Psoas muscle (tissue), 7 donors: ENCODE measurements at regions not wholly inside any gene's neighbourhood (a gene's known extent, or its start where the extent isn't known, plus 50 kb on each side); places are given as distances from the start of the nearest gene placed in this dataset.

ENCODE experiments used
- ATAC-seq, 4 donors: fragments of 200-7000 bp; cut with Tn5 transposase; one replicate each; pipeline ENCODE4 v1.9.1; 2020; ENCODE audit warnings: moderate library complexity in 3 of 4, mild to moderate bottlenecking in 2 of 4
- DNase-seq, 2 donors: peaks; one replicate each; pipeline ENCODE4 v3.0.0-alpha.2; 2020
- H3K27ac ChIP-seq: fragments of 200-600 bp; one replicate; pipeline ENCODE4 v1.8.0; 2022
- H3K27me3 ChIP-seq, 3 donors: fragments of 200-600 bp in 1 of 3; one replicate each; pipeline versions ENCODE4 v1.6.1 to v1.8.0; 2013 to 2022; ENCODE audit warnings: low read length in 2 of 3, mild to moderate bottlenecking in 2 of 3, moderate library complexity in 1 of 3; ENCODE audit not compliant: insufficient read depth in 3 of 3
- H3K36me3 ChIP-seq, 2 donors: fragments of 200-600 bp in 1 of 2; one replicate each; pipeline versions ENCODE4 v1.6.1 to v1.8.0; 2013 to 2022; ENCODE audit warnings: low read depth in 1 of 2, mild to moderate bottlenecking in 1 of 2, moderate library complexity in 1 of 2; ENCODE audit not compliant: insufficient read depth in 1 of 2
- H3K4me1 ChIP-seq: fragments of 200-600 bp; one replicate; pipeline ENCODE4 v1.8.0; 2022
- H3K4me3 ChIP-seq: fragments of 200-600 bp; one replicate; pipeline ENCODE4 v1.8.0; 2022; ENCODE audit warnings: mild to moderate bottlenecking
- H3K9me3 ChIP-seq: fragments of 200-600 bp; one replicate; pipeline ENCODE4 v1.8.0; 2022
- CTCF ChIP-seq: fragments of 200-600 bp; IDR thresholded peaks from one replicate; pipeline ENCODE4 v1.8.0; 2022; ENCODE audit warnings: antibody characterized with exemption
- WGBS, 3 donors: extraction: QIAGEN DNeasy Blood & Tissue Kit; methylation state at CpG; one replicate each; pipeline versions ENCODE4 v1.1.6 to v1.1.7; 2013; 5-methylcytosine and 5-hydroxymethylcytosine counted together
- intact Hi-C, 2 donors: fragments of 100-400 bp; cut with DNase I; formaldehyde crosslinking; loops; one replicate each; pipeline versions ENCODE4 v1.11.0 to v1.14.2; 2022
- donor health status: healthy with polysubstance abuse.
- donor health status: DM: no; HTN: no; CAD: no; lungs with moderate emphysema.
- donor health status: Bipolar disorder and iron deficiency.
- donor health status: healthy.
- donor health status: DM: yes; HTN: yes; CAD: no.
- donor health status: DM: no; HTN: no; CAD: no.
- donor health status: DM: yes; HTN: yes; CAD: no.

- 76 to 87% (median 77%) methylated on average over 4 of the region's 4 CpGs for WGBS, 3 donors
- intact Hi-C loops = no loop called here
- H3K9me3 ChIP-seq = no peaks in the 10 kb centered on the region
- no peak overlapping the region for H3K4me3 ChIP-seq
- DNase-seq (no peak), ATAC-seq (no peak)
- TF ChIP-seq CTCF = no peak
- H3K27ac ChIP-seq = no peak overlapping the region
- H3K27me3 ChIP-seq = peaks cover 0 to 2% (median 0%) of the 10 kb centered on the region in 3 donors
- H3K4me1 ChIP-seq = no peaks in the 10 kb centered on the region
- no peaks in the 10 kb centered on the region for H3K36me3 ChIP-seq
These were observed 87.9 kb upstream of the NKX2-2 start for GRCh38 chr20:21601799-21602198.

- no peak for DNase-seq
- ATAC-seq = no peak
- Histone ChIP-seq H3K36me3 (no peaks in the 10 kb centered on the region), H3K4me3 (no peak overlapping the region), H3K4me1 (no peaks in the 10 kb centered on the region), H3K27ac (no peak overlapping the region), H3K27me3 (peaks cover 2 to 22% (median 4%) of the 10 kb centered on the region in 3 donors), H3K9me3 (no peaks in the 10 kb centered on the region)
- WGBS, 3 donors = 69 to 82% (median 81%) methylated on average over 4 of the region's 4 CpGs
- TF ChIP-seq CTCF = no peak
- intact Hi-C loops = no loop called here
These were observed 72.8 kb upstream of the NKX2-2 start for GRCh38 chr20:21586682-21587081.

GRCh38 chr20:21583486-21584168 is 69.8 kb upstream of the NKX2-2 start:
- no peak for DNase-seq
- no peaks in the 10 kb centered on the region for H3K4me1 ChIP-seq
- H3K9me3 ChIP-seq = no peaks in the 10 kb centered on the region
- no peak for TF ChIP-seq CTCF
- intact Hi-C loops = no loop called here
- peaks cover 4 to 34% (median 4%) of the 10 kb centered on the region in 3 donors for H3K27me3 ChIP-seq
- no peak overlapping the region for H3K4me3 ChIP-seq
- no peak for ATAC-seq
- no peaks in the 10 kb centered on the region for H3K36me3 ChIP-seq
- no peak overlapping the region for H3K27ac ChIP-seq
- WGBS, 3 donors = 57 to 69% (median 65%) methylated on average over 10 of the region's 10 CpGs

GRCh38 chr20:21577551-21577950 is 63.7 kb upstream of the NKX2-2 start:
- H3K27ac ChIP-seq = no peak overlapping the region
- H3K9me3 ChIP-seq = no peaks in the 10 kb centered on the region
- no peaks in the 10 kb centered on the region for H3K4me1 ChIP-seq
- peaks cover 0 to 18% (median 2%) of the 10 kb centered on the region in 3 donors for H3K27me3 ChIP-seq
- H3K4me3 ChIP-seq = no peak overlapping the region
- no peak for TF ChIP-seq CTCF
- WGBS, 3 donors = 54 to 67% (median 65%) methylated on average over 4 of the region's 4 CpGs
- DNase-seq = no peak
- no peaks in the 10 kb centered on the region for H3K36me3 ChIP-seq
- intact Hi-C loops = no loop called here
- no peak for ATAC-seq
